GM21786 (cell line): ENCODE measurements at regions not wholly inside any gene's neighbourhood (a gene's known extent, or its start where the extent isn't known, plus 50 kb on each side); places are given as distances from the start of the nearest gene placed in this dataset.

Source experiments
- ATAC-seq: cut with Tn5 transposase; IDR thresholded peaks from one replicate; pipeline ENCODE4 v1.9.1; 2021; ENCODE audit not compliant: unreplicated experiment

- ATAC-seq: no peak
These were observed 100.0 kb upstream of the STX18 start for GRCh38 chr4:4641661-4642495.

- ATAC-seq: no peak
These were observed 99.4 kb upstream of the STX18 start for GRCh38 chr4:4641254-4641653.

DNA sequence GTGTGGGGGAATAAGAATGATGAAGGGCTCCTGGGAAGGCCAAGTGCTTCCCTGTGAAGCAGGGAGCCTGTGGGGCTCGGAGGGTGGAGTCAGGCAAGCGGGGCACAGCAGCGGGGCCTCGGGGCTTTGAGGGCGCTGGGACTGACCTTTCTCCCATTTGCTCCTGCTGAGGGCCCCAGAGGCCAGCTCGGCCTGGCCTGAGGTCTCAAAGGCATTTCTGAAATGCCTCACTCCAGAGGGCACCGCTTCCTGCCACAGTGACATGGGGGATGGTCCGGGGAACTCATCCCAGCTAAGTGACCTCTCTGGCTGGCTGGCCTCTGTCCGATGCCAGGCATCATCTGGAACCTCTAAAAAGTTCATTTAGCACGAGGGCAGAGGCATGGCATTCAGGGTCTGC lies 98.8 kb upstream of the STX18 start:
- ATAC-seq: no peak

DNA sequence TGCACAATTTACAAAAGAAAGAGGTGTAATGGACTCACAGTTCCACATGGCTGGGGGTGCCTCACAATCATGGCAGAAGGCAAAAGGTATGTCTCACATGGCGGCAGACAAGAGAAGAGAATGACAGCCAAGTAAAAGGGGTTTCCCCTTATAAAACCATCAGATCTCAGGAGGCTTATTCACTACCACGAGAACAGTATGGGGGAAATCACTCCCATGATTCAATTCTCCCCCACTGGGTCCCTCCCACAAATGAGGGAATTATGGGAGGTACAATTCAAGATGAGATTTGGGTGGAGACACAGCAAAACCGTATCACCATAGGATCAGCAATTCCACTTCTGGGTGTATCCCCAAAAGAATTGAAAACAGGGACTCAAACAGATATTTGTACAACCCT lies 97.5 kb upstream of the STX18 start:
- no peak for ATAC-seq

GRCh38 chr4:4637710-4638109 lies 95.9 kb upstream of the STX18 start:
- no peak for ATAC-seq

GRCh38 chr4:4633431-4633830 lies 91.6 kb upstream of the STX18 start:
- no peak for ATAC-seq

DNA sequence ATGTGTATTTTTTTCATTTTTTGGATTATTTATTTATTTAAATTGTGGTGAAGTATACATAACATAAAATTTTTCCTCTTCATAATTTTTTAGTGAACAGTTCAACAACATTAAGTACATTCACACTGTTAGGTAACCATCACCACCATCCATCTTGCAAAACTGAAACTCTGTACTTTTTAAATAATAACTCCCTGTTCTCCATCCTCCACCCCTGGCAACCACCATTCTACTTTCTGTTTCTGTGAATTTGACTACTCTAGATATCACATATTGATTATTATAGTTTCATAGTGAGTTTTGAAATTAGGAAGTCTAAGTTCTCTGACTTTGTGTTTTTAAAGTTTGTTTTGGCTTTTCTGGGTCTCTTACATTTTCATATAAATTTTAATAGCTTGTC lies 89.3 kb upstream of the STX18 start:
- peak; percentile 80 for ATAC-seq

DNA sequence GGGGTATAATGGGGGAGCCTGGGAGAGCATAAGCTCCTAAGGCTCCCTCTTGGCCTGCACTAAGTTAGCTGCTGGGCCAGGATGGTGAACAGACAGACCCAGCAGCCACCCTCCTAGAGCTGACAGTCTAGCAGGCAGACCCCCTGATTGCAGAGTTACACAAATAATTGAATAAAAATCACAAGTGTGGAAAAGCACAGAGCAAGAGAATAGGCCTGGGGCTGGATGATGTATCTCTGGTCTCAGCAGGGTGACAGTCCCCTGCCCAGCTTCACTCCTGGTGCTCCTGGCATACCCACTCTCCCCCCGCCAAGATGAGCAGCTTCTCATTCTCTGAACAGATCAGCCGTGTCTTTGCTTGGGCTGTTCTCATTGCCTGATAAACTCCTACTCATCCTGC lies 86.1 kb upstream of the STX18 start:
- ATAC-seq: no peak

GRCh38 chr4:4627111-4627510 lies 85.3 kb upstream of the STX18 start:
- ATAC-seq: no peak

DNA sequence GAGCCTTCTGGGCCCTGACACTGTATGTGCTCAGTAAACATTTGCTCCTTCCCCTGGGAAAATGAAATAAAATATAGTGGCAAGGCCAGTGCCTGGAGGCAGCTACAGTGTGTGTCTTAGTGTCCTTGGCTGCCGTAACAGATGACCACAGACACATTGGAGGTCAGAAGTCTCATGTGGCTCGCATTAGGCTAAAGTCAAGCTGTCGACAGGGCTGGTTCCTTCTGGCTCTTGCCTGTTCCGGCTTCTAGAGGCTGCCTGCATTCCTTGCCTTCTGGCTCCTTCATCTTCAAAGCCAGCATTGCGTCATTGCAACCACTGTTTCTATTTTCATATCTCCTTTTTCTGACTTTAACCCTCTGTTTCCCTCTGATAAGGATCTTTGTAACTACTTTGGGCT lies 83.6 kb upstream of the STX18 start:
- ATAC-seq: no peak

GRCh38 chr4:4624276-4624897 lies 82.5 kb upstream of the STX18 start:
- no peak for ATAC-seq

DNA sequence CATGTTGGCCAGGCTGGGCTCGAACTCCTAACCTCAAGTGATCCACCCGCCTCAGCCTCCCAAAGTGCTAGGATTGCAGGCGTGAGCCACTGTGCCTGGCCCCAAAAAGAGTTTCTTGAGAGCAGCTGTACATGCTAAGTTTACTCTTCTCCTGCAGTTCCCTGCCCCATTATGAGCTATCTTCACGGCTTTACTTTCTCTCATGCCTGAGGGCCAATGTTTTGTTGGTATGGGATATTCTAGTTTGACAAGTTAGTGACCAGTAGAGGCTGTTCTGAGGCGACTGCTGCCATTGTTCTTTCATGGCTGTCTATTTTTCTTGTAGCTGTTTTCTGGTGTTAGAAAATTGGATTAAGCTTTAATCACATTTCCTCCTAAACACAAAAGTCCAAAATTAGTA lies 78.0 kb upstream of the STX18 start:
- no peak for ATAC-seq

- no peak for ATAC-seq
These were observed 77.0 kb upstream of the STX18 start for GRCh38 chr4:4618847-4619246.

DNA sequence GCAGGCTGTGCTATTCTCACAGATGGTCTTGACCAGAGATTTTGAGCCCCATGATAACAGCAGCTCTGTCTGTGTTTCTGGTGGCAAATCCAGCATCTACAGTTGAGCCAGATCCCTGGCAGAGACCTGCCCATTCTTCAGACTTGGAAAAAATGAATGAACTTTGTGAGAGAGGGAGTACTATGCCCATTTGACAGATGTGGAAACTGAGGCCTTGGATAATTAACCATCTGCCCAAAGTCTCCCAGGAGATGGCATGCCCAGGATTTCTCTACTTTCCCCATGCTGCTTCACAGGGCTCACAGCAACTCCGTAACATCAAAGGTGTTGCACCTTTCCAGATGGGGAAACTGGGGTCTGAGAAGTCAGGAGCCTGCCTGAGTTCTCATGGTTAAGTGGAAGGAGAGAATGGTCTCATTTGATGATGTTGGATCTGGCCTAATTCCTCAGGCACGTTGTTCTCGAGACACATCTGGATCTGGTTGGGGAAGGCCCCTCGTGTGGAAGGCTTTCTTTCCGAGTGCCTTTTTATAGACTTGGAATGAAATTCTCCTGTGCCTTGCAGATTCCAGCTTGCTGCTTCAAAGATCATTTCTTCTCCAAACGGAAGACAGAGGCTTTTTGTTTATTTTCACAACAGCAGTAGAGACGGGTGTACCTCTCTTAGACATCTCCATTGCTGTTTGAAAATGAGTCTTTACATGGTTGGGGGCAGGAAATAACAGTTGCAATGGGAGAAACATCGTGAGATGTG lies 73.3 kb upstream of the STX18 start:
- ATAC-seq: no peak

DNA sequence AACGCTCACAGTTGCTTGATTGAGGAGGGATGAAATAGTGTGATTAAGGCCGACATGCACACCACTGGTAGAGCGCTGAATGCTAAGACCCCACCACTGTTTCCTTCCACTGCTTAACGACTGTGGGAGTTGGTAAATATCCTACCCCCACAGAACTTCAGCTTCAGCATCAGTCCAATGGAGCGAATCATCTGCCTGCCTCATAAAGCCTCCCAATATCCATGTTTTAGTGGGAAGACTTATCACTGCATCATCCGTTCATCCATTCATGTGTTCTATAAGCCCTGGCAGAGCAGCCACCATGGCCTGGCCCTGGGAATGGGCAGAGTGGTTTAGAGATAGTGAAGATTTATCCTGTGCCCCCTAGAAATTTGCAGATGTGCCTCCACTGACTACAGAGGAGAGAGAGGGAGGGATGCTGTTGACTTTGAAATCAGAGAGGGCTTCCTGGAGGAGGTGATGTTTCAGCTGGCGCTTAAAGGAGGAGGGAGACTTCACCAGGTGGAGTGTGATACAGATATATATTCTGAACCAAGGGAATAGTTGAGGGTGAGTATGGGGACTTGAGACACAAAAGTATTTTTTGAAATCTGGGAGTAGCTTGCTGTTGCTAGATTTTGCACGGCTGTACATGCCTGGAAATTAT lies 71.9 kb upstream of the STX18 start:
- no peak for ATAC-seq

- no peak for ATAC-seq
These were observed 71.2 kb upstream of the STX18 start for GRCh38 chr4:4613126-4613465.

DNA sequence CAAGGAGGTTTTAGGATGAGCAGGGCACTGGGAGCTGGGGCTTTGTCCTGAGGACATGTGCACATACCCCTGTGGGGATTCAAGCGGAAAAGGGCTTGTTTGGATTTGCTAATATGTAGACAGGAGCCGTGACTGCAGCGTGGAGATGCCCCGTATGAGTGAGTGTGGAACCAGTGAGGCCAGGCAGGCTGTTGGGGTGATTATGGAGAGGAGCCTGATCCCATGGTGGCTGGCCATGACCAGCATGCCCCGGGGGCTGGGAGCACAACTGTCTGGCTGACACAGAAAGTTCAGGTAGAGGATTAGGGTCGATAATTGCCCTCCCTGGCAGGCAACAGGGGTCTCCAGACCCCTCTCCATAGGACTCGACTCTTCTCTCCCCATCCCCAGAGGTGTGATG lies 68.8 kb upstream of the STX18 start:
- no peak for ATAC-seq

DNA sequence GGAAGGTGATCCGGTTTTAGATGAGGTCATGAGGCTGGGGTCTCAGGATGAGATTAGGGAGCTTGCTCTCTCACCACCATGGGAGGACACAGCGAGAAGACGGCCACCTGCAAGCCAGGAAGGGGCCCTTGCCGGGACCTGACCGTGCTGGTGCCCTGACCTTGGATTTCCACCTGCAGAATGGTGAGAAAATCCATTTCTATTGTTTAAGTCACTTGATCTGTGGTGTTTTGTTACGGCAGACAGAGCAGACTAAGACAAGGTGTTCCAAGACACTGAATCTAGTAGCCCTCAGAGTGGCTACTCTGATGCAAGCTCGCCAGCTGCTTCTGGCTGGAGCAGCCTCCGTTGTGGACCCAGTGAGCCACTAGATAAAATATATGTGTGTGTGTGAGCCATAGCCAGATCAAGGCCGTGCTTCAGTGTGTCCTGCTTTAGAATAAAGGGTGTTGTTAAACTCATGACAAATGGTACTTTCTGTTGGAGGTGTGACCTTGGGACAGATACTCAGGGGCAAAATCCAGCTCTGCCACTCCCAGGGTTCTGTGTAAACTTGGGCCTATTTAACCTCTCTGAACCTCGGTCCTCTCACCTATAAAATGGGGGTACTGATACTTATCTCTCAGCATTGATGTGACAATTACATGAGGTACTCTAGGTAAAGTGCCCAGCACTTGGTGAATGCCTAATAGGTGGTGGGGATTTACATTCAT lies 67.9 kb upstream of the STX18 start:
- no peak for ATAC-seq

- no peak for ATAC-seq
These were observed 66.3 kb upstream of the STX18 start for GRCh38 chr4:4608214-4608537.

DNA sequence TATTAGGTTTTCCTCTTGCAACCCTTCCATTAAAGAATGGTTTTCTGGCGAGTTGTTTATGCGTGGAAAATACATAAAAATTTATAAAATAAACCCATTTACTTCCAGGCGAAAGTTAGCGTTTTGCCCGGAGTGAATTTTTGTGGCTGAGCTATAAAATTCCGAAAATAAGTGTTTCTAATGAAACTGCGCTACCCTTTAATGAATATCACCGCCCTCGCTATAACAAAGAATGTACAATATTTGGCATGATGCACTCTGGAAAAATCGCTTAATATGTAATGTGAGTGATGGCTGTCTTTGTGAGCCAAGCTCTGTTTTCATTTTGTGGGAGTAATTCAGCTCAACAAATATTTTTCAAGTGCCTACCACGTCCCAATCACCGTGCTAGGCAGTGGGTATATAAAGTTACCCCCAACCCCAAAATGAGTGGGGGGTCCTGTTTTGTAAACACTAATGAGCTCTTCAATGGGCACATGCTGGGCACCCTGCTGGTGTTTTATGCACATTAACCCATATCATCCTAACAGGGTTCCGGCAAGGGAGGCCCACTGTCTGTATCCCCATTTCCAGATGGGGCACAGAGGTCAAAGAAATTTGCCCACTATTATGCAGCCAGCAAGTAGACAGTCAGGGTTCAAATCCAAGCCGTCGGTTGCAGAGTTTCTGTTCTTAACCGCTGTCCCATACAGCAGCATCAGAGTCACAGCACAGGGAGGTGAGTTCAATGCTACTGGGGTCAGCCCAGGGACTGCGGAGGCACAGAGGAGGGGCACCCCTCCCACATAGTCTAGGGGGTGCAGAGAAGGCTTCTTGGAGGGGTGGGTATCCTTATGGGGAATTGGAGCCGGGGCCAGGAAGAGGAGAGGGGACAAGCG lies 65.7 kb upstream of the STX18 start:
- no peak for ATAC-seq
